Central memory CD8-positive, alpha-beta T cell (primary cell): ENCODE measurements at regions not wholly inside any gene's neighbourhood (a gene's known extent, or its start where the extent isn't known, plus 50 kb on each side); places are given as distances from the start of the nearest gene placed in this dataset.

ENCODE experiments used
- ATAC-seq: fragments of 150-1000 bp; cut with Tn5 transposase; replicated peaks from 2 replicates; pipeline ENCODE4 v1.10.0; 2022; ENCODE audit warnings: mild to moderate bottlenecking, moderate FRiP score, moderate number of reproducible peaks; ENCODE audit not compliant: poor library complexity, severe bottlenecking; ENCODE audit errors: extremely low read depth
- DNase-seq, 2 donors: peaks; one replicate each; pipeline ENCODE4 v3.0.0; 2021; ENCODE audit warnings: low spot score in 2 of 2
- H3K27ac Mint-ChIP-seq: one replicate; pipeline ENCODE4 v1.8.0; 2022; ENCODE audit warnings: low read depth, mild to moderate bottlenecking, moderate library complexity, mixed read lengths
- H3K27me3 Mint-ChIP-seq: one replicate; pipeline ENCODE4 v1.8.0; 2022; ENCODE audit warnings: mixed read lengths
- H3K36me3 Mint-ChIP-seq: one replicate; pipeline ENCODE4 v1.8.0; 2022; ENCODE audit warnings: mild to moderate bottlenecking, moderate library complexity, mixed read lengths; ENCODE audit not compliant: insufficient read depth
- H3K4me1 Mint-ChIP-seq: one replicate; pipeline ENCODE4 v1.8.0; 2022; ENCODE audit warnings: mixed read lengths
- H3K4me3 Mint-ChIP-seq: one replicate; pipeline ENCODE4 v1.8.0; 2022; ENCODE audit warnings: mild to moderate bottlenecking, moderate library complexity, mixed read lengths
- H3K9me3 Mint-ChIP-seq: one replicate; pipeline ENCODE4 v1.8.0; 2022; ENCODE audit warnings: mixed read lengths

DNA sequence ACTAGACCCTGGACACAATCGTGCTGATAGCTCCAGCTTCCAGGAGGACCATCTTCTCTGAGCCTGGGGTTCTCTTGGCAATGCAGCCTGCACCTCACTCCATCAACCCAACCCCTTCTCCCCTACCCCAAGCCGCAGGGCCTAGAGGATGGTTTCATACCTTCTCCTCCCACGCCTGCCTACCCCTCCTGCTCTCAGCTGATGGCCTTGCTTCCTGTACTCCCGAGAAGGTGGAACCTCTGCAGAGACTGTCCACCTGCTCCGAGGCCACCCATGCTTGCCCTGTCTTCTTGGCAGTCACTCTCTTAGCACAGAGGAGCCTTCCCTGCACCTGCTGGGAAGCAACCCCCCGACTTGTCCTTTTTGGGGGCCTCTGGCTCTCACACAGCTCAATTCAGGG, 241.9 kb downstream of the IRX2 start:
- H3K27ac Mint-ChIP-seq, result no peak overlapping the region
- H3K27me3 Mint-ChIP-seq, result no peaks in the 10 kb centered on the region

DNA sequence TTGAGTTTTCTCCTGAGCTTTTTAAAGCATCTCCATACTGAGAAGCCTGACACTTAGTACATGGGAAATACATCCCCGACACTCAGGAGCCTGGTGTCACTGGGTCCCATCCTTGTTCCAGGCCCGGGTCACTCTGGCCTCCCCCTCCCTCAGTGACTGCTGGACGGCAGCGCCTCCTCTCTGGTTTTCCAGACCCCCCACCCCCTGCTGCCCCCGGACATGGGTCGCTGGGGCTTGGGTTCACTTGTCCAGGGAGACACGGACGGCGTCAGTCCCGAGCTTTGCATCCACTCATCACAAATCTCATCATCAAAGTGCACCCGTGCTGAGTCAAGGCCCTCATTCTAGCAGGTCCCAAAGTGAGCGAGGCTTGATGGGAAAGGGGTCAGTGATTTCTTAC, 243.0 kb downstream of the IRX2 start:
- H3K27me3 Mint-ChIP-seq, result no peaks in the 10 kb centered on the region
- ATAC-seq, result no peak
- H3K27ac Mint-ChIP-seq, result no peak overlapping the region
- no peak for DNase-seq
- H3K4me3 Mint-ChIP-seq, result no peak overlapping the region
- no peaks in the 10 kb centered on the region for H3K9me3 Mint-ChIP-seq
- no peaks in the 10 kb centered on the region for H3K4me1 Mint-ChIP-seq
- no peaks in the 10 kb centered on the region for H3K36me3 Mint-ChIP-seq

More for the DNA sequence above, 241.9 kb downstream of the IRX2 start:
- no peaks in the 10 kb centered on the region for H3K4me1 Mint-ChIP-seq
- H3K9me3 Mint-ChIP-seq, result no peaks in the 10 kb centered on the region
- DNase-seq (no peak), ATAC-seq (no peak)
- no peak overlapping the region for H3K4me3 Mint-ChIP-seq
- H3K36me3 Mint-ChIP-seq, result no peaks in the 10 kb centered on the region

DNA sequence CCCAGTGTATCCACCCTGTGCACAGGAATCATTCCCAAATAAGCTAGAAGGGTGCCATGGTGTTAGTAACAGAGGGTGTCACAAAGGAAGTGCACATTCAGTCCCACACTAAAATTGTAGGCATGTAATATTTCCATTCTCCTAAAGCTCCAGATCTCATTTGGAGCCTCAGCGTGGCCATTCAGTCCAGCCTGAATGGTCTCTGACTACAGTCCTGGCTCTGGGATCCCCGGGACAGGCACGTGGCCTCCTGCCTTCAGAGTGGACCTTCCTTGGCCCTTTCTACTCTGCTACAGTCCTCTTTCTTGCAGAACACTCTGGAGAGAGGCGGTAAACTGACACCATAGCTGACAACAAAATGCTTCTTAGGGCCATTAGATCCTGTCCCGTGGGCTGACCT, 243.9 kb downstream of the IRX2 start:
- DNase-seq (no peak), ATAC-seq (no peak)
- Mint-ChIP-seq H3K9me3 (no peaks in the 10 kb centered on the region), H3K4me1 (no peaks in the 10 kb centered on the region), H3K27ac (no peak overlapping the region), H3K27me3 (no peaks in the 10 kb centered on the region), H3K36me3 (no peaks in the 10 kb centered on the region), H3K4me3 (no peak overlapping the region)

DNA sequence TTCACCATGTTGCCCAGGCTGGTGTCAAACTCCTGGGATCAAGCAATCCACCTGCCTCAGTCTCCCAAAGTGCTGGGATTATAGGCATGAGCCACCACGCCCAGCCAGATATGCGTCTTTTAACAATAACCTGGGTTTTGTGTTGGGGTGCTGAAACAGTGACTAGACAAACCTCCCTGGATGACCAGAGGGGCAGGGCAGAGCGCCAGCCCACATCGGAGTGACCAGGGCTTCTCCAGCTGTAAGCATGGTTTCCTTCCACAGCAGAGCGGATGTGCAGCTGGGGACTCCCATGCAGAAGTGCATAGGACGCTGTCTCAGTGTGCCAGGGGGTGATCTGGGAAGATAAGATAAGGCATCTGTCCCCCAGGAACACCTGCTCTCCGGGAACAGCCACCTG, 244.9 kb downstream of the IRX2 start:
- H3K36me3 Mint-ChIP-seq, result no peaks in the 10 kb centered on the region
- H3K27ac Mint-ChIP-seq, result no peak overlapping the region
- H3K27me3 Mint-ChIP-seq, result no peaks in the 10 kb centered on the region
- DNase-seq (no peak), ATAC-seq (no peak)
- no peak overlapping the region for H3K4me3 Mint-ChIP-seq
- no peaks in the 10 kb centered on the region for H3K9me3 Mint-ChIP-seq
- H3K4me1 Mint-ChIP-seq, result no peaks in the 10 kb centered on the region

DNA sequence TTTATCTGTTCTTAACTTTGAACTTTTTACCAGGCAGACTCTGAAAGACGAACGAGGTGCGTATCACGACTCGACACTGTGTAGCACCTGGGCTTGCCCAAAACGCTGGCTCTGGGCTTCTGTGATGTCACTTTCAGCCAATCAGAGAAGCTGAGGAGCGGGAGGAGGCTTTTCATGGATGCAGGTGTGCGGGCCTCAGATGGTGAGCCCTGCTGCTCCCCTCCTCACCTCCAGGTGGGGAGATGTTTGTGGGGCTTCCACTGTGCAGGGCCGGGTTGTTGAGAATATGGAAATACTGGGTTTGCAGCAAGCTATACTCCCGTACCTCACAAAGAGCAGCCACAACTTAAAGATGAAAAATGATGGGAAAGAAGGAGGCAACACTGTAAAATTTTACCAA, 246.3 kb downstream of the IRX2 start:
- ATAC-seq (no peak), DNase-seq (no peak)
- H3K27me3 Mint-ChIP-seq, result no peaks in the 10 kb centered on the region
- no peaks in the 10 kb centered on the region for H3K36me3 Mint-ChIP-seq
- no peak overlapping the region for H3K27ac Mint-ChIP-seq
- H3K4me1 Mint-ChIP-seq, result no peaks in the 10 kb centered on the region
- no peak overlapping the region for H3K4me3 Mint-ChIP-seq
- no peaks in the 10 kb centered on the region for H3K9me3 Mint-ChIP-seq

DNA sequence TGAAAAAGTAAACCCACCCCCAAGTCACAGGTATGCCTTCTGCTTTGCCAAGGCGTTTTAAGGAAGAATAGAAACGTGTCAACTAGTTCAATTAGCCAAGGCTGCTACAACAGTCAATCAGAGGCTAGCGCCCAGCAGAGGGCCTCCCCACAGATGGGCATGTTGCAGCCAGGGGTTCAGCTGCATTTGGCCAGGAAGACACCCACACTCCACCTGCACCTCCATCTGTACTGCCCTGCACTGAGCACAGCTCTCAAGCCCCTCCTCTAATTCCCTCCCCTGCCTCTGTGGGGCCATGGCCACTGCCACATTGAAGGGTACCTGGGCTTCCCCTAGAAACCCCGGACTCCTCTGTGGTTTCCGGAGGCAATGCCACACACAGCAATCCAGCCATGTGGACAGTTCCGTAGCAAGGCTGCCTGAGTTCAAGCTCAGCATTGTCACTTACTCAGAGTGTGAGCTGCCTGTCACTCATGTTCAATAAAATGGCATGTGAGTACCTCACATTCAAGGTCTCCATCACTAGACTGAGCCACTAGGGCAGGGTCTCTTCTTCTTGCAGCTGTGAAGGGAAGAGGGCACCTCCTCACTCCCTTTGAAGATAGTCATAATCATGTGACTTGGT, 248.4 kb downstream of the IRX2 start:
- Mint-ChIP-seq H3K27ac (no peak overlapping the region), H3K9me3 (no peaks in the 10 kb centered on the region), H3K27me3 (no peaks in the 10 kb centered on the region), H3K4me3 (no peak overlapping the region), H3K4me1 (no peaks in the 10 kb centered on the region), H3K36me3 (no peaks in the 10 kb centered on the region)
- ATAC-seq (no peak), DNase-seq (no peak)

DNA sequence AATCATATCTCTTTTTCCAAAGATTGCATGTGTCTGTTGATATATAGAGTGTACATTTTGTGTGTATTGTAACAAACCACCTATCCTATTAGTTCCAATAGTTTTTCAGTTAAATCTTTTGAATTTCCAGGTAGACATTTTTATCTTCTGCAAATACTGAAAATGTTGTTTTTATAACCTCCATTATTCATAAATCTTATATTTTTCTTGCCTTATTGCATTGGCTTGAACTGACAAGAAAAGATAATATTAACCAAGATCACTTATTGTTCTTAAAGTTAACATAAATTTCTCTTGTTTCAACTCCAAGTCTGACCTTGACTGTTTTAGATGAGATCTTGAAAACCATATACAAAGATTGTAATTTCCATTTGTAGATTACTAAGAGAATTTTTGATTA, 251.6 kb downstream of the IRX2 start:
- H3K4me3 Mint-ChIP-seq, result no peak overlapping the region
- DNase-seq (no peak), ATAC-seq (no peak)
- H3K27me3 Mint-ChIP-seq, result no peaks in the 10 kb centered on the region
- H3K36me3 Mint-ChIP-seq, result no peaks in the 10 kb centered on the region
- no peak overlapping the region for H3K27ac Mint-ChIP-seq
- H3K9me3 Mint-ChIP-seq, result no peaks in the 10 kb centered on the region
- H3K4me1 Mint-ChIP-seq, result no peaks in the 10 kb centered on the region

DNA sequence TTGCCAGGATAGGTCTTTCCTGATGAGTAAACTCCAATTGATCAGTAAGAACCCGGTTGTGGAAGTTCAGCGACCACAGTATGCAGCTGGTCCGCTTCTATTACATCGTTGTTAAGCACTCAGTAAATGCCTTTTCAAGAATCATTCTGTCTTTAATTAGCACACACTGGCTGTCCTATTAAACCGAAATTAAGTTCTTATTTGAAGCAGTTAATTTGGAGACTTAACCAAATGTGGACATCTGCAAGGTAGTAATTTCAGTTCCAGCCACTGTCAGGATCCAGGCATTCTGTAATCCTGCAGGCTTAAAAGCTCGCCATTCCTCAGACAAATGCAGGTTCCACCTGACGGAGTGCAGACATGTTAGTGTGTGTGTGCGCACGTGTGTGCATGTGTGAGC, 254.6 kb downstream of the IRX2 start:
- H3K36me3 Mint-ChIP-seq, result no peaks in the 10 kb centered on the region
- ATAC-seq, result no peak
- no peak overlapping the region for H3K27ac Mint-ChIP-seq

DNA sequence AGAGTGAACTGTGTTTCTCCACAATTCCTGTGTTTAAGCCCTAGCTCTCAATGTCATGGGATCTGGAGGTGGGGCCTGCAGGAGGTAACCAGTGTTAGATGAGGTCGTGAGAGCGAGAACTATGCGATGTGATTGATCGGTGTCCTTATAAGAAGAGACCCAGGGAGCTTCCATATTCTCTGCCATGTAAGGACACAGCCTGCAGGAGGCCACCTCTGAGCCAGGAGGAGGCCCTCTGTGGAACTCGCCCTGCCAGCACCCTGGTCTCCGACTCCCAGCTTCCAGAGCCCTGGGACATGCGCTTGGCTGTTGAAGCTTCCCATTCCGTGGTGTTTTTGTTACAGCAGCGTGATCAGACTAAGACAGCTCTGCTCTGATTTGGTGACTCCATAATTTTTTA, 255.4 kb downstream of the IRX2 start:
- no peaks in the 10 kb centered on the region for H3K4me1 Mint-ChIP-seq
- no peak overlapping the region for H3K4me3 Mint-ChIP-seq
- no peaks in the 10 kb centered on the region for H3K27me3 Mint-ChIP-seq
- no peak for DNase-seq
- no peaks in the 10 kb centered on the region for H3K9me3 Mint-ChIP-seq
- H3K27ac Mint-ChIP-seq, result no peak overlapping the region
- no peak for ATAC-seq
- H3K36me3 Mint-ChIP-seq, result no peaks in the 10 kb centered on the region

More for the DNA sequence above, 254.6 kb downstream of the IRX2 start:
- no peaks in the 10 kb centered on the region for H3K4me1 Mint-ChIP-seq
- H3K27me3 Mint-ChIP-seq, result no peaks in the 10 kb centered on the region
- H3K4me3 Mint-ChIP-seq, result no peak overlapping the region
- no peaks in the 10 kb centered on the region for H3K9me3 Mint-ChIP-seq
- no peak for DNase-seq

DNA sequence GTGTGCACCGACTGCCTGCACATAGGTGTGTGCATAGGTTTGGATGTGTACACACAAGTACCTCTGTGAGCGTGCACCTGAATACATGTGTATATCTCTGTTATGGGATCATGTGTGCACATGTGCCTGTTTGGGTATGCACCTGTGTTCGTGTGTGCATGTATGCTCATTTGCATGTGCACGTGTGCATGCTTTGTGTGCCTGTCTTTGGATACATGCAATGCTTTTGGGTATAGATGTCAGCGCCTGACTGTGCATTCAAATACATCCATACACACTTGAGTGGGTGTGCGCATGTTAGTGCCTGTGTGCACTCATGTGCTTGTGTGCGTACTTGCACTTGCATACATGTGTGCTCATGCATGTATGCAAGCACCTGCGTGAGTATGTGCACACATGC, 258.1 kb downstream of the IRX2 start:
- no peaks in the 10 kb centered on the region for H3K27me3 Mint-ChIP-seq
- DNase-seq (no peak), ATAC-seq (no peak)
- H3K9me3 Mint-ChIP-seq, result no peaks in the 10 kb centered on the region
- H3K4me1 Mint-ChIP-seq, result no peaks in the 10 kb centered on the region
- H3K4me3 Mint-ChIP-seq, result no peak overlapping the region
- no peak overlapping the region for H3K27ac Mint-ChIP-seq
- H3K36me3 Mint-ChIP-seq, result no peaks in the 10 kb centered on the region

DNA sequence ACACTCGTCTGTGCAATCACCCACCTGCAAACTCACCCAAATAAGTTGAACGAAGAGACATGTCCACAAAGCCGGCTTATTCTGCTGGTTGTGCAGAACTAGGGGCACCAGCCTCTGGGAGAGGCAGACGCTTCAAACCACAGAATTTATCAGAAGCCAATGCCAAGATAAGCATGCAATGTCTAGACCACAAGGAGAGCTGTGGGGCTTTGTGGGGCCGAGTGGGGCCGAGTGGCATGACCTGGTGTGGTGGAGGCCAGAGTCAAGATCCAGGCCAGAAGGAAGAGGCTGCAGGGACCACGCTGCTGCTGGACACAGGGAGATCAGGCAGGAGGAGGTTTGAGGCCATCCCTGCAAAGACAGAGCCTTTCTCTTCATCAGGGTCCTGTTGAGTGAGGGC, 259.0 kb downstream of the IRX2 start:
- ATAC-seq (no peak), DNase-seq (no peak)
- no peaks in the 10 kb centered on the region for H3K27me3 Mint-ChIP-seq

DNA sequence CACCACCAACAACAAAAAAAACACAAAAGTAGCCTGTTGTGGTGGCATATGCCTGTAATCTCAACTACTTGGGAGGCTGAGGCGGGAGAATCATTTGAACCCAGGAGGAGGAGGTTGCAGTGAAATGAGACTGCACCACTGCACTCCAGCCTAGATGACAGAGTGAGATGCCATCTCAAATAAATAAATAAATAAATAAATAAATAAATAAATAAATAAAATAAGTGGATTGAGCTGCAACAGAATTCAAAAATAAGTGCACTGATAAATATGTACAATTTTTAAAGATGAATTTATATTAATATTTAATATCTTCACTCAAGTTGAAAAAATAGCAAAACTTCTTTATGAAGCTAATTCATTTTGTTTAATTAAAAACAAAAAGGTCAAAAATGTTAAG, 259.6 kb downstream of the IRX2 start:
- Mint-ChIP-seq H3K27ac (no peak overlapping the region), H3K4me1 (no peaks in the 10 kb centered on the region), H3K27me3 (no peaks in the 10 kb centered on the region), H3K4me3 (no peak overlapping the region), H3K9me3 (peaks cover 6% of the 10 kb centered on the region), H3K36me3 (no peaks in the 10 kb centered on the region)
- ATAC-seq (no peak), DNase-seq (no peak)

More for the DNA sequence above, 259.0 kb downstream of the IRX2 start:
- Mint-ChIP-seq H3K9me3 (peaks cover under 1% of the 10 kb centered on the region), H3K4me3 (no peak overlapping the region), H3K4me1 (no peaks in the 10 kb centered on the region), H3K27ac (no peak overlapping the region), H3K36me3 (no peaks in the 10 kb centered on the region)

DNA sequence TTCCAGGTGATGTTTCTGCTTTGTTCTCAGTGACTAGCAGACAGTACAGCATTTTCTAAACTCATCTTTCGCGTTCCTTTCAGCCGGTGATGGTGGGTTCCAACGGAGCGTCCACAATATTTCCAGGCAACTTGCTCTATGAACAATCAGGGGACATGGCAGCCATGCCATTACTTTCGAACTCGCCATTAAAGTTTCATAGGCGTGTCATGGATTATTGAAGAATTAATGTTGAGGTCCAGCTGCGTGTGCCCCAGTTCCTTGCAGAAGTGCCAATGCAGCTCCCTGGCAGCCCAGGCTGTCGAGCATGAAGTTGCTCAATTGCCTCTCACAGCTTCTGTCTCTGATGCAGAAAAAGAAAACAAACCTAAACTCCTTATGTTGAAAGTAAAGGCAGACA, 262.2 kb downstream of the IRX2 start:
- H3K27me3 Mint-ChIP-seq, result no peaks in the 10 kb centered on the region
- no peaks in the 10 kb centered on the region for H3K4me1 Mint-ChIP-seq
- H3K9me3 Mint-ChIP-seq, result peaks cover 6% of the 10 kb centered on the region
- H3K4me3 Mint-ChIP-seq, result no peak overlapping the region
- no peak overlapping the region for H3K27ac Mint-ChIP-seq
- ATAC-seq (no peak), DNase-seq (no peak)
- no peaks in the 10 kb centered on the region for H3K36me3 Mint-ChIP-seq

DNA sequence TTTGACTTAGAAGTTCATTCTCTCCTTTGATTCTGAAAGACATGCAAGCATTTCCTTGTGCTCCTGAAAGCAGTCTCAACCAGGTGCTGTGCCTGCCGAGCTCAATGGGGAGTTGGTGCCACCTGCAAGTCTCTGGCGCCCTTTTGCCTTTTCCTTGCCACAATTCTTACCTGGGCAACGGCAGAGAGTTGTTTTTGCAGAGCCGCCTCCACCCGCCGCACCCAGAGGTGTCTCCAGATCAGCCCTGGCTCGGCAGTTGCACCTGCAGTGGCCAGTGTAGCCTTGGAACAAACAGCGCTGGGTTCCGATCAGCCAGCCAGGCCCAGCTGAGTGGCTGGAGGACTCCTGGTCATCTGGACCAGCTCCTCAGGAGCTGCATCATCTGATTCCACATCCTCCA, 262.9 kb downstream of the IRX2 start:
- H3K9me3 Mint-ChIP-seq, result peaks cover 6% of the 10 kb centered on the region

More for the DNA sequence above, 262.9 kb downstream of the IRX2 start:
- Mint-ChIP-seq H3K4me3 (no peak overlapping the region), H3K27ac (no peak overlapping the region), H3K4me1 (no peaks in the 10 kb centered on the region), H3K27me3 (no peaks in the 10 kb centered on the region), H3K36me3 (no peaks in the 10 kb centered on the region)
- DNase-seq (no peak), ATAC-seq (no peak)
